ENCODE measurements at regions not wholly inside any gene's neighbourhood (a gene's known extent, or its start where the extent isn't known, plus 50 kb on each side); places are given as distances from the start of the nearest gene placed in this dataset.

DNA sequence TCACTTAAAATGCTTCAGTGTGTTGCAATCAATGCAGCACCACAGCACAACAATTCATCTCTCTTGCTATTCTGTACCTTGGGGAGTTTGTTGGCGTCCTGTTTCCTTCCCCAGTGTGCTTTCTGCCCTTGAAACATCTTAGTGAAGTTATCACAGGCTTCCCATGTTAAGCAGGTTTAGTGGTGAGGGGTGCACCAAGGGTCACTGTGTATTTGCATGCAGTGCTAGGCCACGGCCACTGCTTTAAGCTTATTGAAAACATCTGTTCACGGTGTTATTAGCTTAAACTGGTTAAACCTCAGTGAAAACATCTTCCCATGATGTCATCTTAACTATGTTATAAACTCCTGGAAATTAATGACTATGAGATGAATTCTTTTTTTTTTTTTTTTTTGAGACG, 217.3 kb upstream of the GOLIM4 start:
- TF ChIP-seq, protein P1, sequence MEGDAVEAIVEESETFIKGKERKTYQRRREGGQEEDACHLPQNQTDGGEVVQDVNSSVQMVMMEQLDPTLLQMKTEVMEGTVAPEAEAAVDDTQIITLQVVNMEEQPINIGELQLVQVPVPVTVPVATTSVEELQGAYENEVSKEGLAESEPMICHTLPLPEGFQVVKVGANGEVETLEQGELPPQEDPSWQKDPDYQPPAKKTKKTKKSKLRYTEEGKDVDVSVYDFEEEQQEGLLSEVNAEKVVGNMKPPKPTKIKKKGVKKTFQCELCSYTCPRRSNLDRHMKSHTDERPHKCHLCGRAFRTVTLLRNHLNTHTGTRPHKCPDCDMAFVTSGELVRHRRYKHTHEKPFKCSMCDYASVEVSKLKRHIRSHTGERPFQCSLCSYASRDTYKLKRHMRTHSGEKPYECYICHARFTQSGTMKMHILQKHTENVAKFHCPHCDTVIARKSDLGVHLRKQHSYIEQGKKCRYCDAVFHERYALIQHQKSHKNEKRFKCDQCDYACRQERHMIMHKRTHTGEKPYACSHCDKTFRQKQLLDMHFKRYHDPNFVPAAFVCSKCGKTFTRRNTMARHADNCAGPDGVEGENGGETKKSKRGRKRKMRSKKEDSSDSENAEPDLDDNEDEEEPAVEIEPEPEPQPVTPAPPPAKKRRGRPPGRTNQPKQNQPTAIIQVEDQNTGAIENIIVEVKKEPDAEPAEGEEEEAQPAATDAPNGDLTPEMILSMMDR (IDR thresholded peaks at IDR 0.05) = no peak
- TF ChIP-seq POLR2A (IDR thresholded peaks at IDR 0.05) = no peak

All from upper lobe of left lung (tissue), 4 donors.